KMS-11 (cell line): ENCODE measurements at regions not wholly inside any gene's neighbourhood (a gene's known extent, or its start where the extent isn't known, plus 50 kb on each side); places are given as distances from the start of the nearest gene placed in this dataset.

Source experiments
- H2AFZ ChIP-seq: fragments of 200-600 bp; sonication (generic); 2 replicates; pipeline ENCODE4 v1.6.1; 2016; ENCODE audit warnings: antibody characterized with exemption, mixed run types, low read depth
- H3K27ac ChIP-seq: fragments of 200-600 bp; sonication (generic); 2 replicates; pipeline ENCODE4 v1.6.1; 2016; ENCODE audit warnings: mild to moderate bottlenecking, mixed run types
- H3K27me3 ChIP-seq: fragments of 200-600 bp; sonication (generic); 2 replicates; pipeline ENCODE4 v1.6.1; 2017; ENCODE audit warnings: mild to moderate bottlenecking, low read depth, mixed run types, moderate library complexity; ENCODE audit not compliant: insufficient read depth
- H3K36me3 ChIP-seq: fragments of 200-600 bp; sonication (generic); 2 replicates; pipeline ENCODE4 v1.6.1; 2017; ENCODE audit warnings: mild to moderate bottlenecking, mixed run types; ENCODE audit not compliant: insufficient read depth
- H3K4me1 ChIP-seq: fragments of 200-600 bp; sonication (generic); 2 replicates; pipeline ENCODE4 v1.6.1; 2016; ENCODE audit warnings: mild to moderate bottlenecking, low read depth, mixed run types; ENCODE audit not compliant: poor library complexity, severe bottlenecking
- H3K4me2 ChIP-seq: fragments of 200-600 bp; sonication (generic); 2 replicates; pipeline ENCODE4 v1.7.0; 2016; ENCODE audit warnings: mild to moderate bottlenecking, mixed run types
- H3K4me3 ChIP-seq: fragments of 200-600 bp; sonication (generic); IDR thresholded peaks from 2 replicates; pipeline ENCODE4 v1.6.1; 2017; ENCODE audit warnings: low read depth, low read length, mixed read lengths; ENCODE audit not compliant: insufficient read depth
- H3K79me2 ChIP-seq: fragments of 200-600 bp; sonication (generic); 2 replicates; pipeline ENCODE4 v1.6.1; 2016; ENCODE audit warnings: low read depth, mixed run types; ENCODE audit not compliant: insufficient read depth
- H3K9ac ChIP-seq: fragments of 200-600 bp; sonication (generic); 2 replicates; pipeline ENCODE4 v1.6.1; 2016; ENCODE audit warnings: mild to moderate bottlenecking, mixed run types
- H4K20me1 ChIP-seq: fragments of 200-600 bp; sonication (generic); 2 replicates; pipeline ENCODE4 v1.6.1; 2016; ENCODE audit warnings: mild to moderate bottlenecking, mixed run types; ENCODE audit not compliant: insufficient read depth
- TF ChIP-seq, protein P1 (sequence below): fragments of 200-600 bp; sonication (generic); conservative IDR thresholded peaks from 2 replicates; pipeline ENCODE4 v1.6.1; 2017; ENCODE audit warnings: low read depth, mild to moderate bottlenecking, antibody characterized with exemption, low read length, moderate library complexity, mixed read lengths

DNA sequence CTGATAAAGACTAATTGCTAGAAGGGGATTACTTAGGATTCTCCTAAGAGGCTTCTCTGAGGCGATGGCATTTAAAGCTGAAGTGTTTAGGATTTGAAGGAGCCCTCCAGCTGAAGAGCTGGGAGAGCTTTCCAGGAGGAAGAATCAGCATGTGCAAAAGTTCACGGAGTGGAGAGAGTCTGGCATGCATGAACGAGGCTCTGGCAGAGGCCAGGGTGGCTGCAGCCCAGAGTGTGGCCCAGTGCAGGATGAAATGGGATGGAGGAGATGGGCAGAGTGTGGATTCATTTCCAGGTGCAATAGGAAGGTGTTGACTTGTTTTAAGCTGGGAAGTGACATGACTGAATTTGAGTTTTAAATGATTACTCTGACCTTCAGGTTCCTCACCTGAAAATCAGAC lies 249.0 kb upstream of the CCL2 start:
- no peaks in the 10 kb centered on the region for H3K79me2 ChIP-seq

DNA sequence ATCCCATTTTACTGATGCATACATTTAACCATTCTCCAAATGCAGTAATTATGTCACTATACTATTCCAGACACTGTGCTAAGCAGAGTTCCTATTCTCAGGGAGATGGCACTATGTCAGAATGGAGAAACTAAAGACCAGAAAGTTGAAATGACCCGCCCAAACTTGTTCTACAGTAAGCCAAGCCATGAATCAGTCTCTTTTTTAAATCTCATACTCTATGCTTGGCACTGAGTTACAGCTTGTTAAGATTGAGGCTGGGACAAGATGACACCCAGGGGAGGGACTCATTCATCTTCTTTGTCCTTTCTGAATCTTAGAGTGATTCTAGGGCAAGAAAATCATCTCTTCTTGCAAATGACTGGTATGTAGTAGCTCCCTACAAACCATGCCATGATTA lies 247.0 kb upstream of the CCL2 start:
- no peaks in the 10 kb centered on the region for H3K4me1 ChIP-seq
- H2AFZ ChIP-seq, result no peak overlapping the region
- TF ChIP-seq, protein P1, sequence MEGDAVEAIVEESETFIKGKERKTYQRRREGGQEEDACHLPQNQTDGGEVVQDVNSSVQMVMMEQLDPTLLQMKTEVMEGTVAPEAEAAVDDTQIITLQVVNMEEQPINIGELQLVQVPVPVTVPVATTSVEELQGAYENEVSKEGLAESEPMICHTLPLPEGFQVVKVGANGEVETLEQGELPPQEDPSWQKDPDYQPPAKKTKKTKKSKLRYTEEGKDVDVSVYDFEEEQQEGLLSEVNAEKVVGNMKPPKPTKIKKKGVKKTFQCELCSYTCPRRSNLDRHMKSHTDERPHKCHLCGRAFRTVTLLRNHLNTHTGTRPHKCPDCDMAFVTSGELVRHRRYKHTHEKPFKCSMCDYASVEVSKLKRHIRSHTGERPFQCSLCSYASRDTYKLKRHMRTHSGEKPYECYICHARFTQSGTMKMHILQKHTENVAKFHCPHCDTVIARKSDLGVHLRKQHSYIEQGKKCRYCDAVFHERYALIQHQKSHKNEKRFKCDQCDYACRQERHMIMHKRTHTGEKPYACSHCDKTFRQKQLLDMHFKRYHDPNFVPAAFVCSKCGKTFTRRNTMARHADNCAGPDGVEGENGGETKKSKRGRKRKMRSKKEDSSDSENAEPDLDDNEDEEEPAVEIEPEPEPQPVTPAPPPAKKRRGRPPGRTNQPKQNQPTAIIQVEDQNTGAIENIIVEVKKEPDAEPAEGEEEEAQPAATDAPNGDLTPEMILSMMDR, result no peak
- H3K36me3 ChIP-seq, result no peaks in the 10 kb centered on the region
- H3K27me3 ChIP-seq, result no peaks in the 10 kb centered on the region
- no peaks in the 10 kb centered on the region for H4K20me1 ChIP-seq
- no peak overlapping the region for H3K4me2 ChIP-seq
- no peaks in the 10 kb centered on the region for H3K79me2 ChIP-seq
- no peak overlapping the region for H3K27ac ChIP-seq
- no peak overlapping the region for H3K9ac ChIP-seq
- no peak overlapping the region for H3K4me3 ChIP-seq

More for the DNA sequence above, 249.0 kb upstream of the CCL2 start:
- TF ChIP-seq, protein P1, result no peak
- Histone ChIP-seq H2AFZ (no peak overlapping the region), H4K20me1 (no peaks in the 10 kb centered on the region), H3K4me3 (no peak overlapping the region), H3K4me1 (no peaks in the 10 kb centered on the region), H3K9ac (no peak overlapping the region), H3K27me3 (no peaks in the 10 kb centered on the region), H3K36me3 (no peaks in the 10 kb centered on the region), H3K4me2 (no peak overlapping the region), H3K27ac (no peak overlapping the region)

DNA sequence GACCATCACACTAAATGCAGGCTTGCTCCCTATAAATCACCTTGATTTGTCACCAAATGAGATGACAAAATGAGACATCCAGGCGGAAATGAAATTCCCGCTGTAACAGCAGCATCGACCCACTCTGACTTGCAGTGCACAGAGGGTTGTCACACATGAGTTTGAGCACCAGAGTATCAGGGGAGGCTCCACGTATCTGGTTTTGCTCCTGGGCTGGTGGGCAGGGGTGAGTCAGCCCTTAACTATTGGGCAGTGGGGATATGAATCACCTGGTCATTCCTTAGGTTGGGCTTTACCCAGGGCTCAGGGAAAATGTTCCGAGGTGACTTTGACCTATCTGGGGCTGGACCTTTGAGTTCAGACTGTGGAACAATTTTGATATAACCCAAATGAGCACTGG lies 245.2 kb upstream of the CCL2 start:
- H2AFZ ChIP-seq, result no peak overlapping the region
- TF ChIP-seq, protein P1, result no peak
- H3K4me1 ChIP-seq, result no peaks in the 10 kb centered on the region
- H3K79me2 ChIP-seq, result no peaks in the 10 kb centered on the region
- H3K27me3 ChIP-seq, result no peaks in the 10 kb centered on the region
- H4K20me1 ChIP-seq, result no peaks in the 10 kb centered on the region
- no peak overlapping the region for H3K4me3 ChIP-seq
- H3K9ac ChIP-seq, result no peak overlapping the region
- H3K27ac ChIP-seq, result no peak overlapping the region
- H3K4me2 ChIP-seq, result no peak overlapping the region
- no peaks in the 10 kb centered on the region for H3K36me3 ChIP-seq

DNA sequence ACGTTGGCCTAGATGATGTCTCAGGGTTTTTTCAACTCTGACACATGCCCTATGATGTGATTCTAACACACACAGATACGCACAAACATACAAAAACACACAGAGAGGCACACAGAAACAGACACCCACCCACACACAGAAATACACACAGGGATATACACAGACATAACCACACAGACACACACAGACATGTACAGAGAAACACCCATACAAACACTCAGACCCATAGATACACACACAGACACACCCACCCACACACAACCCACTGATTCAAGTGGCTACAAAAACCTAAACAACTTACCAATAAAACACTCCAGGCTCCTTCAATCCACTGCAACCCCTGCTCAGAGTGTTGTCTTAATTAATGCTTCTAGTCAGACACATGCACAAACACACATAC lies 244.6 kb upstream of the CCL2 start:
- no peak overlapping the region for H3K4me2 ChIP-seq
- no peaks in the 10 kb centered on the region for H3K79me2 ChIP-seq
- H3K27ac ChIP-seq, result no peak overlapping the region

More for the DNA sequence above, 244.6 kb upstream of the CCL2 start:
- H3K4me1 ChIP-seq, result no peaks in the 10 kb centered on the region
- H2AFZ ChIP-seq, result no peak overlapping the region
- H4K20me1 ChIP-seq, result no peaks in the 10 kb centered on the region
- H3K36me3 ChIP-seq, result no peaks in the 10 kb centered on the region
- no peaks in the 10 kb centered on the region for H3K27me3 ChIP-seq
- no peak overlapping the region for H3K9ac ChIP-seq
- TF ChIP-seq, protein P1, result no peak
- no peak overlapping the region for H3K4me3 ChIP-seq
